Skin of body (tissue), 1 donor: ENCODE measurements at regions not wholly inside any gene's neighbourhood (a gene's known extent, or its start where the extent isn't known, plus 50 kb on each side); places are given as distances from the start of the nearest gene placed in this dataset.

ENCODE experiments used
- DNase-seq: peaks from one replicate; lab custom pipeline; 2025; lab: John Stamatoyannopoulos, UW

- no peak for DNase-seq
These were observed 283.8 kb upstream of the PCDH7 start for GRCh38 chr4:30436394-30436793.

GRCh38 chr4:30437316-30437715 lies 282.9 kb upstream of the PCDH7 start:
- no peak for DNase-seq

- no peak for DNase-seq
These were observed 276.9 kb upstream of the PCDH7 start for GRCh38 chr4:30443289-30443688.

DNA sequence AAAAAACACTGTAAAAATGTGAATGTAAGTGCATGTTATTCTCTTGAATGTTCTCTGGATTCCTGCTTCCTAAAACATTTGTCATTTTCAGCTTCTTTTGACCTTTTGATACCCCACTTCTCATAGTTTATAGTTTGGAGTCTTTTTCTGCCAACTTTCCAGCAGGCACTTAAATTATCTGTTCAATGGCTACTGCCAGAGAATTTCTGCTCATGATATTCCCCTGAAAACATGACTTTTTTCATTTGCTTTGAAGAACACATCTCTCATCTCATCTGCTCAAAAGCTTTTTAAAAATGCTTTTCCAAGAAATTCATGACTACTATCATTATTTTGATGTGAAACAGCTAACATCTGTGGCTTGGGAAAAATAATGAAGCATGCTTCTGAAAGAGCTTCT lies 269.7 kb upstream of the PCDH7 start:
- no peak for DNase-seq

DNA sequence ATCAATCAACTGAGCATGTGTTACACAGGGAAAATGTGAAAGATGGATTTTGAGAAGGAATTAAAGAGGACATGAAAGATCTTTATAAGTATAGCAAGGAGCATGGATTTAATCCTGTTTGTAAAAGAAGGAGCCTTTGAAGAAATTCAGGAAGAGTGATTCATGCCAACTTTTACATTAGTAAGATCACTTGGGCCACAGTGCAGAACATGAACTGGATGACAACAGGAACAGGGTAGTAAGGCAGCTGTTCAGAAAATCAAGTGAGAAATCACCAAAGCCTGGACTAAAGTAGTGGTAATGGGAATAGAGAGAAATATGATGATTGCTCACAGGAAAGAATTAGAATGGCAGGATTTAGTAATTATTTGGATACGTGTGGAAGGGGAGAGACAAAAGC lies 265.7 kb upstream of the PCDH7 start:
- DNase-seq, result no peak

- no peak for DNase-seq
These were observed 263.5 kb upstream of the PCDH7 start for GRCh38 chr4:30456716-30457115.

DNA sequence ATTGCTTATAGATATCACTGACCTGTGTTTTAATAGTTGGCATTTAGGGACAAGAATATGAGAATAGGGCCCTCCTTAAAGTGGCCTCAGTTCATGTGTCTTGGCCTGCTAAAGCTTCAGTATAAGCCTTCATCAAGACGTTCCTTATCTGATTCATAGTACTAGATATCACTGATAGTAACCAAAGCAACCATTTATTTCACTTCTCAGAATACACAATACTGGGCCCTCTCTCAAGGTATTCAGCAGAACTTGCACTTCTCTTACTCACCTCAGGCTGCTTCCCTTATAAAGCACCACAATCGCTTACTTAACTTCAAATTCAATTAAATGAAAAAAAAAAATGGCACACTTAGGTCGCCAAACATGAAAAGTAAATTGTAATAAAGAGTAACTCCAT lies 259.4 kb upstream of the PCDH7 start:
- no peak for DNase-seq

GRCh38 chr4:30461218-30461617 lies 259.0 kb upstream of the PCDH7 start:
- DNase-seq, result no peak

DNA sequence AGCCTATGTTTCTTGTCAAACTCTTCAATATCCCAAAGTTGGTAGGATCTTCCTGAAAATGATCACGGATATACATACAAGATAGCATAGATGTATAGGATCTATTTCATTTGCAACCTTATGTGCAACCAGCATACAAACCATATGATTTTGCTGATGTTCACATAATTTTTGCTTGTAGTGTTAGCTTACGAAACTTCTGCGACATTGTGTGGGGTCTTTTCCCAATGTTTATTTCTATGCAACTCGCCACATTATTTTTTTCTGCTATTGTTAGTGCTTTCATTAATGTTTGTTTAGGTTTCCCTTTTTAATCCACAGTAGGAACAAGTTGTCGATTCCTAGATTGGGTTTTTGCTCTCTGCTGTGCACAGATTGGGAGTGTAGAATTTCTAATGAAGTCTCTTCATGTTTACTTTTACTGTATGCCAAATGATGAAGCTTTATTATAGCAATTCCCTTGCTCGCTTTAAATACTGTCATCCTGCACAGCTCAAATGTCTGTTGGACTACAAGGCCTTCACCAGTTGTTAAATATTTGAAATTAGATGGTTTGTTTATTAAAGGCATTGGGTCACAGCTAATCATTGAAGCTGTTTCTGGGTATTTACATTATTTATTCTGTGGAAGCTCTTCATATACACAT lies 257.6 kb upstream of the PCDH7 start:
- no peak for DNase-seq

GRCh38 chr4:30471861-30472260 lies 248.3 kb upstream of the PCDH7 start:
- DNase-seq, result no peak

DNA sequence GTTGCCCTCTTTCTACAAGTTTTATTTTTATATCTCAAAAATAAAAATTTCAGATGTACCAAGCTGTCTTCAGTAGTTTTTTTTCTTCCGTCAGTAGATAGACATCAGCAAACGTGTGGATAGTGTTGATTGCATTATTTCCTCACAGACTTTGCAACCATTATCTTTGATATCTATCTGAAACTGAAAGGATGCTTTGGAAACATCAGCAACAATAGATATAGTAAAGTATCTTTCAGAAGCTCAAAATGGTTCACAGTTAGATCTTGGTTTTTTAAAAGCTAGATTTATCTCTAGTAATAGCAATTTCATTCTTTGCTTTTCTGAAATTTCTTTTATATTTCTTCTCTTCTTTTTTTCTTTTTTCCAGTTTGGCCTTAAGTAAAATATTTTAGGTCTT lies 246.9 kb upstream of the PCDH7 start:
- no peak for DNase-seq

GRCh38 chr4:30495251-30495650 lies 224.9 kb upstream of the PCDH7 start:
- no peak for DNase-seq

GRCh38 chr4:30495651-30496310 lies 224.4 kb upstream of the PCDH7 start:
- no peak for DNase-seq

- no peak for DNase-seq
These were observed 208.4 kb upstream of the PCDH7 start for GRCh38 chr4:30511751-30512150.

DNA sequence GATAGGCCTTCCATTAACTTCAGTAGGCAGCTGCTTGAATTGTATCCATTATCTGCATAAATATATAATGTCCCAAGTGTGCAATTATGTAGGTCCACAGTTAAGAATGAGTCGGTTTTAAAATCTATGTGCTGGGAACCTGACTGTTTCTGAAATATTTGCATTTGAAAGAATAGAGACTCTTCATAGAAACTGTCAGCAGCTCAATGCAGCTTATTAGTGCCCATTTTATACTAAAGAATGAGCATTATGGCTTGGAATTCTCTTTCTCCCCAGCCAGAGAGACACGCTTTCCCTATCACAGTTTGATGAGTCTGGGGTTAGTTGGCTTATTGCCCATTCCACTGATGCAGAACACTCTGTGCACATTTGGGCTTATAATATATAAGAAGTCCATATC lies 202.0 kb upstream of the PCDH7 start:
- no peak for DNase-seq

- peak; percentile 28 for DNase-seq
These were observed 194.4 kb upstream of the PCDH7 start for GRCh38 chr4:30525662-30526315.

GRCh38 chr4:30535255-30535654 lies 184.9 kb upstream of the PCDH7 start:
- DNase-seq, result no peak

GRCh38 chr4:30536231-30536630 lies 183.9 kb upstream of the PCDH7 start:
- no peak for DNase-seq

- peak; percentile 15 for DNase-seq
These were observed 182.7 kb upstream of the PCDH7 start for GRCh38 chr4:30537456-30537855.

GRCh38 chr4:30538794-30539193 lies 181.4 kb upstream of the PCDH7 start:
- DNase-seq, result no peak

GRCh38 chr4:30543057-30543456 lies 177.1 kb upstream of the PCDH7 start:
- DNase-seq, result no peak

GRCh38 chr4:30553151-30553550 lies 167.0 kb upstream of the PCDH7 start:
- DNase-seq, result no peak

GRCh38 chr4:30553706-30554105 lies 166.5 kb upstream of the PCDH7 start:
- DNase-seq, result no peak
